ENCODE measurements at regions not wholly inside any gene's neighbourhood (a gene's known extent, or its start where the extent isn't known, plus 50 kb on each side); places are given as distances from the start of the nearest gene placed in this dataset.

- intact Hi-C loops (cut with DNase I; ENCODE audit: low total_unique reads), result no loop called here
- TF ChIP-seq POLR2A (IDR thresholded peaks at IDR 0.05) (no peak), POLR2AphosphoS5 (IDR thresholded peaks at IDR 0.05) (no peak)
These were observed 569.5 kb upstream of the SEMA6A start for GRCh38 chr5:117144086-117144485.

GRCh38 chr5:117143406-117143805, 568.8 kb upstream of the SEMA6A start:
- Histone ChIP-seq H3K27ac (no peak overlapping the region), H3K4me3 (no peak overlapping the region), H3K9me3 (no peaks in the 10 kb centered on the region), H3K36me3 (no peaks in the 10 kb centered on the region), H3K4me1 (no peaks in the 10 kb centered on the region), H3K27me3 (replicated peaks in 1 of 7) (no peaks in the 10 kb centered on the region)
- TF ChIP-seq POLR2A (IDR thresholded peaks at IDR 0.05) (no peak), POLR2AphosphoS5 (IDR thresholded peaks at IDR 0.05) (no peak), CTCF (IDR thresholded peaks at IDR 0.05 in 8 of 11, conservative IDR thresholded peaks at IDR 0.05 in 3 of 11) (no peak)
- intact Hi-C loops (cut with DNase I; ENCODE audit: low total_unique reads), result no loop called here
- no peak for DNase-seq

More at GRCh38 chr5:117144086-117144485, 569.5 kb upstream of the SEMA6A start:
- no peaks in the 10 kb centered on the region for H3K4me1 ChIP-seq
- no peak overlapping the region for H3K27ac ChIP-seq
- no peaks in the 10 kb centered on the region for H3K36me3 ChIP-seq
- no peak overlapping the region for H3K4me3 ChIP-seq
- H3K27me3 ChIP-seq (replicated peaks in 1 of 7), result no peaks in the 10 kb centered on the region
- DNase-seq, result no peak
- H3K9me3 ChIP-seq, result no peaks in the 10 kb centered on the region

GRCh38 chr5:117138523-117138922, 563.9 kb upstream of the SEMA6A start:
- DNase-seq, result no peak

GRCh38 chr5:117135851-117136250, 561.2 kb upstream of the SEMA6A start:
- H3K27ac ChIP-seq, result no peak overlapping the region
- no peak for TF ChIP-seq POLR2A (IDR thresholded peaks at IDR 0.05)
- TF ChIP-seq CTCF (IDR thresholded peaks at IDR 0.05 in 8 of 11, conservative IDR thresholded peaks at IDR 0.05 in 3 of 11), result no peak
- no peak for TF ChIP-seq POLR2AphosphoS5 (IDR thresholded peaks at IDR 0.05)
- no peaks in the 10 kb centered on the region for H3K27me3 ChIP-seq (replicated peaks in 1 of 7)
- H3K4me3 ChIP-seq, result no peak overlapping the region
- no peaks in the 10 kb centered on the region for H3K9me3 ChIP-seq
- no peak for DNase-seq
- intact Hi-C loops (cut with DNase I; ENCODE audit: low total_unique reads), result no loop called here
- no peaks in the 10 kb centered on the region for H3K36me3 ChIP-seq
- 56 to 65% (median 57%) methylated on average over 2 of the region's 2 CpGs for WGBS, 5 donors
- no peaks in the 10 kb centered on the region for H3K4me1 ChIP-seq

More at GRCh38 chr5:117138523-117138922, 563.9 kb upstream of the SEMA6A start:
- TF ChIP-seq POLR2AphosphoS5 (IDR thresholded peaks at IDR 0.05), result no peak
- no peak for TF ChIP-seq POLR2A (IDR thresholded peaks at IDR 0.05)
- no peak for TF ChIP-seq CTCF (IDR thresholded peaks at IDR 0.05 in 8 of 11, conservative IDR thresholded peaks at IDR 0.05 in 3 of 11)
- H3K27ac ChIP-seq, result no peak overlapping the region
- intact Hi-C loops (cut with DNase I; ENCODE audit: low total_unique reads), result no loop called here
- 77 to 90% (median 84%) methylated on average over 3 of the region's 3 CpGs for WGBS, 5 donors
- H3K27me3 ChIP-seq (replicated peaks in 1 of 7), result no peaks in the 10 kb centered on the region
- H3K9me3 ChIP-seq, result no peaks in the 10 kb centered on the region
- H3K4me1 ChIP-seq, result no peaks in the 10 kb centered on the region
- no peak overlapping the region for H3K4me3 ChIP-seq
- H3K36me3 ChIP-seq, result no peaks in the 10 kb centered on the region

GRCh38 chr5:117133198-117133597, 558.6 kb upstream of the SEMA6A start:
- TF ChIP-seq POLR2AphosphoS5 (IDR thresholded peaks at IDR 0.05), result no peak
- no peak for TF ChIP-seq POLR2A (IDR thresholded peaks at IDR 0.05)
- TF ChIP-seq CTCF (IDR thresholded peaks at IDR 0.05 in 8 of 11, conservative IDR thresholded peaks at IDR 0.05 in 3 of 11), result no peak
- no peak overlapping the region for H3K4me3 ChIP-seq
- no peak overlapping the region for H3K27ac ChIP-seq
- intact Hi-C loops (cut with DNase I; ENCODE audit: low total_unique reads), result no loop called here
- H3K36me3 ChIP-seq, result no peaks in the 10 kb centered on the region
- H3K9me3 ChIP-seq, result no peaks in the 10 kb centered on the region
- no peak for DNase-seq
- no peaks in the 10 kb centered on the region for H3K27me3 ChIP-seq (replicated peaks in 1 of 7)
- H3K4me1 ChIP-seq, result no peaks in the 10 kb centered on the region

Measured in spleen (tissue), 11 donors.